GM10266 (cell line): ENCODE measurements at regions not wholly inside any gene's neighbourhood (a gene's known extent, or its start where the extent isn't known, plus 50 kb on each side); places are given as distances from the start of the nearest gene placed in this dataset.

Experiments
- DNase-seq: peaks from one replicate; pipeline ENCODE4 v3.0.0; 2012; ENCODE audit errors: extremely low spot score
- TF ChIP-seq, protein P1 (sequence below): IDR thresholded peaks from 2 replicates; pipeline ENCODE4 v1.5.1; 2012; ENCODE audit warnings: mild to moderate bottlenecking, low read depth; ENCODE audit not compliant: control insufficient read depth, insufficient read depth; ENCODE audit errors: missing control alignments

DNA sequence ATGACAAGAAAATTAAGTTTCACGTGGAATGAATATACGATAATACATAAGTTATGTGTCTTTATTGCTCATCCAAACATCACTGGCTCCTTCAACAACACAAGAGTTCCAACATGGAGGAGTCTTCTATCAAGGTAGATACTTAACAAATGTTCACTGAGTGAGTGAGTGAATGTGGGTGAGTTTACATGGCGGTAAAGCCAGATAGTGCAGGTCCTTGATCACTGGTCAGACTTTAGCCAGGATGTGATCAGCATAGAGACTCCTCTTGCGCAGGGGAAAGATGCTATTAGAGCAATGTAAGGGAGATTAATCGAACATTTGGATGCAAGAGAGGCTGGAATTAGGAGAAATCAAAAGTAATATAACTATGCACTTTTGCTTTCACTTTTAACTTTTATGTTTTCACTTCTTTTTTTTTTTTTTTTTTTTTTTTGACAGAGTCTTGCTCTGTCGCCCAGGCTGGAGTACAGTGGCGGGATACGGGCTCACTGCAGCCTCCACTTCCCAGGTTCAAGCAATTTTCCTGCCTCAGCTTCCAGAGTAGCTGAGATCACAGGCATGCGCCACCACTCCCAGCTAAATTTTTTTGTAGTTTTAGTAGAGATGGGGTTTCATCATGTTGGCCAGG, 249.0 kb upstream of the ID2 start:
- TF ChIP-seq, protein P1, sequence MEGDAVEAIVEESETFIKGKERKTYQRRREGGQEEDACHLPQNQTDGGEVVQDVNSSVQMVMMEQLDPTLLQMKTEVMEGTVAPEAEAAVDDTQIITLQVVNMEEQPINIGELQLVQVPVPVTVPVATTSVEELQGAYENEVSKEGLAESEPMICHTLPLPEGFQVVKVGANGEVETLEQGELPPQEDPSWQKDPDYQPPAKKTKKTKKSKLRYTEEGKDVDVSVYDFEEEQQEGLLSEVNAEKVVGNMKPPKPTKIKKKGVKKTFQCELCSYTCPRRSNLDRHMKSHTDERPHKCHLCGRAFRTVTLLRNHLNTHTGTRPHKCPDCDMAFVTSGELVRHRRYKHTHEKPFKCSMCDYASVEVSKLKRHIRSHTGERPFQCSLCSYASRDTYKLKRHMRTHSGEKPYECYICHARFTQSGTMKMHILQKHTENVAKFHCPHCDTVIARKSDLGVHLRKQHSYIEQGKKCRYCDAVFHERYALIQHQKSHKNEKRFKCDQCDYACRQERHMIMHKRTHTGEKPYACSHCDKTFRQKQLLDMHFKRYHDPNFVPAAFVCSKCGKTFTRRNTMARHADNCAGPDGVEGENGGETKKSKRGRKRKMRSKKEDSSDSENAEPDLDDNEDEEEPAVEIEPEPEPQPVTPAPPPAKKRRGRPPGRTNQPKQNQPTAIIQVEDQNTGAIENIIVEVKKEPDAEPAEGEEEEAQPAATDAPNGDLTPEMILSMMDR: no peak
- no peak for DNase-seq

DNA sequence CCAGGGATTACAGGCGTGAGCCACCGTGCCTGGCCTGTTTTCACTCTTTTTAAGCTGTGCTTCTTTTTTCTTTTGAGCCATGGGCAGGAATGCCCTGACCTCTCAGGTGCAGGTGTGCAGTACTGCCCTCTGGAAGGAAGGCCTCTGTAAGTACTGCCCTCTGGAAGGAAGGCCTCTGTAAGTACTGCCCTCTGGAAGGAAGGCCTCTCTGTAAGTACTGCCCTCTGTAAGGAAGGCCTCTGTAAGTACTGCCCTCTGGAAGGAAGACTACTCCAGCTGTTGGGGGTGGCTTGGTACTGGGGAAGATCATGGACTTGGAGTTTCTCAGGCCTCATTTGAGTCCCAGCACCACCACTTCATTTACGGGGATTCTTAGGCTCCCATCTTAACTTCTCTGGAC, 248.5 kb upstream of the ID2 start:
- no peak for DNase-seq
- TF ChIP-seq, protein P1: no peak

DNA sequence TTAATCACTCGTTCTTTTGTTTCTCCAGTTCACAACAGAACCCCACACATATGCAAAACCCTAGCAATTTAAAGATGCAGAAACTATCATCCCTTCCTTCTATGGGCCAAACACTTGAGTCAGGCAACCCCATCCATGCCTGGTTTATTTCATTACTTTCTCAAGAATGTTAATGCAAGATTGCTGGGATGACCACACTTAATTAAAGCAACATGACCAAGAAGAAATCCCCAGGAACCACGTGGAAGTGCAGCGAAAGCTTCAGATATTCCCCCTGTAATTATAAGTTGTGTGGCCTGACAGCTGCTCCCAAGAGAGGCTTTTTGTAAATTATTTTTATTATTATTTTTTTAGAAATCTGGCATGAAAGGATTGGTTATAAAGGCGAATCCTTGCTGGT, 246.2 kb upstream of the ID2 start:
- no peak for DNase-seq
- TF ChIP-seq, protein P1: no peak

DNA sequence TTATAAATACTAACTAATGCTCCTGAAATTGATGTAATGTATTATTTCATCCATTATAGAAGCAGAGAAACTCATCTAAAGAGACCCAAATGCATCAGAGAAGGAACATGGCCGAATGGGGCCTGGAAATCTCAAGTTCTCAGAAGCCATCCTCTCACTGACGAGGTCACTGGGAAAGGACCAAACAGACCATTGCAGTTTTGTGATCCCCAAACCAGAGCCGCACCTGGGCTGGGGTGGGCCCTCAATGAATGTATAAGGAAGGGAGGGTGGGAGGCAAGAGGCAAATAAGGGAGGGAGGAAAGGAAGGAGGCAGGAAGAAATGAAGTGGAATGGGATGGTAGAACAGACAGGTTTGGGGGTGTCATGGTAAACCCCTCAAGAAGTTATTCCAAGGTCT, 245.3 kb upstream of the ID2 start:
- DNase-seq: no peak
- TF ChIP-seq, protein P1: no peak

DNA sequence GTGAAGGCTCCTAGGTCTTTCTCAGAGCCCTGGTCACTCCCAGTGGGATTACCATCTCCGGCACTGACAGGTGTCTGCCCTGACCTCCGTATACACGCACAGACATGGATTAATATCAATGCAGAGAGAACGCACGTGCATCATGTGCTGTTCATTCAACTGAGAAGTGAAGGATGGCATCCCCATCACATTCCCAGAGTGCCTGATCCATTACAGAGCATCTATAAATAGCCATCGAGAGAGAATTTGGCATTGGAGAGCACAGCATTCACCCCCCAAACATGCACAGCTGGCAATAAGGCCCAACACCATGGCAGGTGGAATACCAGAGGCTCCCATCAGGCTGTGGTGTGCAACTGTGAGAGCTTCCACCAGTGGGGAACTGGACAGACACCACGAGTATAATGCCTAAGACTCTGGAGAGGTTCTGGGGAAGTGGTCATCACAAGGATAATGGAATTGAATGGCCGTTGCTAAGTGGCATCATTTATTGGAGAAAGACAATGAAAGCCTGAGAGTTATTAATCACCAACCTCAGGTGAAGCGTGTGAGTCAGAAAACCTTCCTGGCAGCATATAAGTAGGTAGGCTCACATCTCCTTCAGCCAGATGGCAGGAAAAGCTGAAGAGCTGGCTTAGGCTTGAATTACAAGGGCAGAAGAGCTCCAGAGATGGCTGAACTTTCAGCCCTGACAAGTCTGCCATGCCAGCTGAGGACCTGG, 244.5 kb upstream of the ID2 start:
- no peak for DNase-seq
- TF ChIP-seq, protein P1: no peak

DNA sequence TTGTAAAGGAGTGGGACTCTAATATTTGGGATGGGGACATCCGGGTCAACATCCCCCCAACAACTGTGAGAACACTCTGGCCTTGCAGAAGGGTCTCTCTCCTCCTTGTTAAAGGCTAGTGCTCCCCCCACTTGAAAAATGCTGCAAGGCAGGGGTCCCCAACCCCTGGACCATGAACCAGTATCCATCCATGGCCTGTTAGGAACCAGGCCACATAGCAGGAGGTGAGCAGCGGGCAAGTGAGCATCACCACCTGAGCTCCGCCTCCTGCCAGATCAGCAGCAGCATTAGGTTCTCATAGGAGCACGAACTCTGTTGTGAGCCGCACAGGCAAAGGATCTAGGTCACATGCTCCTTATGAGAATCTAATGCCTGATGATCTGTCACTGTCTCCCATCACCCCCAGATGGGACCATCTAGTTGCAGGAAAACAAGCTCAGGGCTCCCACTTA, 243.9 kb upstream of the ID2 start:
- no peak for DNase-seq
- TF ChIP-seq, protein P1: no peak

DNA sequence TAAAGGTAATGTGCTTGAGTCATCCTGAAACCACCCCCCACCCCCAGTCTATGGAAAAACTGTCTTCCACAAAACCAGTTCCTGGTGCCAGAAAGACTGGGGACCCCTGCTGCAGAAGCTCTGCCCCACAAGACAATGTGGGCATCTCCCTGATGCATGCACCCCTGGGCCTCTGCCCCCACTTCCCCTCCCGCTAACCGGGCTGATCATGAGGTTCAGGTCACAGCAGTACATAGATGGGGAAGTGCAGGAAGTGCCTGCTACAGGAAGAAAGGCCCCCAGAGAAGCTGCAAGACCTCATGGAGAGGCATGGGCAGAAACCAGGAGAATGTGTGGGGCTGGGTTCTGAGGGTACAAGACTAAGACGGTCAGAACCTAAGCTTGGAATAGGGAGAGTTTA, 243.4 kb upstream of the ID2 start:
- TF ChIP-seq, protein P1: no peak
- no peak for DNase-seq
